ENCODE measurements at regions not wholly inside any gene's neighbourhood (a gene's known extent, or its start where the extent isn't known, plus 50 kb on each side); places are given as distances from the start of the nearest gene placed in this dataset.

- H3K27me3 Mint-ChIP-seq, result peaks cover 5% of the 10 kb centered on the region
- no peak overlapping the region for H3K4me3 Mint-ChIP-seq
- H3K4me1 Mint-ChIP-seq, result no peaks in the 10 kb centered on the region
- DNase-seq (ENCODE audit: low spot score in 2 of 2), result no peak
- H3K36me3 Mint-ChIP-seq, result no peaks in the 10 kb centered on the region
- H3K9me3 Mint-ChIP-seq, result no peaks in the 10 kb centered on the region
- no peak for ATAC-seq (ENCODE audit: low read depth)
- H3K27ac Mint-ChIP-seq, result no peak overlapping the region
Observed at GRCh38 chr16:66229651-66230050, 136.8 kb upstream of the CDH5 start.

- H3K27ac Mint-ChIP-seq, result no peak overlapping the region
- no peaks in the 10 kb centered on the region for H3K36me3 Mint-ChIP-seq
- no peak for DNase-seq (ENCODE audit: low spot score in 2 of 2)
- H3K9me3 Mint-ChIP-seq, result no peaks in the 10 kb centered on the region
- no peak overlapping the region for H3K4me3 Mint-ChIP-seq
- no peak for ATAC-seq (ENCODE audit: low read depth)
- H3K27me3 Mint-ChIP-seq, result peaks cover 5% of the 10 kb centered on the region
- H3K4me1 Mint-ChIP-seq, result no peaks in the 10 kb centered on the region
Observed at GRCh38 chr16:66228792-66229191, 137.7 kb upstream of the CDH5 start.

DNA sequence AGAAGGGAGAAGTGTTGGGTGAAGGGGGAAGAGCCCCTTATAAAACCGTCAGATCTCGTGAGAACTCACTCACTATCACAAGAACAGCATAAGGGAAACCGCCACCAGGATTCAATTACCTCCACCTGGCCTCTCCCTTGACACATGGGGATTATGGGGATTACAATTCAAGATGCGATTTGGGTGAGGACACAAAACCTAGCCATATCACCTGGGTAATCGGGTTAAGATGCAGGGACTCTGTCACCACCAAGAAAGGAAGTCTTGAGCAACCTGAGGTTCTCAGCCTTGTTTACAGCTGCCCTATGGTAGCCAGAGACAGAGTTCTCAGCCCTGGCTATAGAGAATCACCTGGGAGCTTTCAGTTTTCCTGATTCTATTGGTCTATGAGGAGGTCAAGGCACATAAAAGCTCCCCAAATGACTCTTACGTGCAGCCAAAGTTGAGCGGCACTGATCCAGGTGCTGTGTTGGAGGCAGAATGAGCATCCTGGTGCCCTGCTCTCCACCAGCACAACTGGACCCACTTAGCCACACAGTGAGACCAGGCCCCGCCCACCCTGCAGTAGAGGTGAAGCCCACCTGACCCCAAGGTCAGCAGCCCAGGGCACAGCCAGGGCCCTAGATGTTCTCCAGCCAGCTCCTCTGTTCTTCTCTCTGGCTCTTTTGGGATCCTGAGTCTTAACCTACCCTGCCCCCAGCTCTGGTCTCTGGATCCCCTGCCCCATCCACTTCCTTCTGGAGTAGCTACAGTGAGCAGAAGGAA lies 138.5 kb upstream of the CDH5 start:
- no peak overlapping the region for H3K27ac Mint-ChIP-seq
- no peaks in the 10 kb centered on the region for H3K9me3 Mint-ChIP-seq
- no peaks in the 10 kb centered on the region for H3K4me1 Mint-ChIP-seq
- DNase-seq (ENCODE audit: low spot score in 2 of 2) (no peak), ATAC-seq (ENCODE audit: low read depth) (no peak)
- no peak overlapping the region for H3K4me3 Mint-ChIP-seq
- peaks cover 8% of the 10 kb centered on the region for H3K27me3 Mint-ChIP-seq
- H3K36me3 Mint-ChIP-seq, result no peaks in the 10 kb centered on the region

DNA sequence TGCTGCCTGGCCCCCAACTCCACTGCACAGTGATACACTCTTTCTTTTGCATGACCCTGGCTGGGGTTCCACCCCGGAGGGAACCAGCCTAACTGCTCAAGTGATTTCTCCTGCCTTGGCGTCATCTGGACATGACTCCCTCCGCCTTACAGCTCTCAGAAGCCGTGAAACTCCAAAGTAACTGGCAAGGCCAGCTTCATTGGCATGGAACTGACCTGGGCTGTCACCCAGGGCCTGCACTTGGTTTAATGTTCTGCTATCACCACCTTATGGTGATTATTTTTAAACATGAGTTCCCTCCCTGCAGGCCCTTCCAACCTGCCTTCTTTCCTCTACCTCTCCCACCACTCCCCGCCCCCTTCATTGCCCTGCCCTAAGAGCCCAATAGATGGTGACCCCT lies 139.7 kb upstream of the CDH5 start:
- H3K4me1 Mint-ChIP-seq, result no peaks in the 10 kb centered on the region
- H3K27me3 Mint-ChIP-seq, result peaks cover 8% of the 10 kb centered on the region
- no peak overlapping the region for H3K27ac Mint-ChIP-seq
- DNase-seq (ENCODE audit: low spot score in 2 of 2), result no peak
- ATAC-seq (ENCODE audit: low read depth), result no peak
- no peak overlapping the region for H3K4me3 Mint-ChIP-seq
- H3K9me3 Mint-ChIP-seq, result no peaks in the 10 kb centered on the region
- no peaks in the 10 kb centered on the region for H3K36me3 Mint-ChIP-seq

GRCh38 chr16:66225696-66226095 lies 140.8 kb upstream of the CDH5 start:
- Mint-ChIP-seq H3K4me3 (no peak overlapping the region), H3K27me3 (peaks cover 5% of the 10 kb centered on the region), H3K4me1 (no peaks in the 10 kb centered on the region), H3K9me3 (no peaks in the 10 kb centered on the region), H3K27ac (no peak overlapping the region), H3K36me3 (no peaks in the 10 kb centered on the region)
- ATAC-seq (ENCODE audit: low read depth) (no peak), DNase-seq (ENCODE audit: low spot score in 2 of 2) (no peak)

- H3K36me3 Mint-ChIP-seq, result no peaks in the 10 kb centered on the region
- H3K27me3 Mint-ChIP-seq, result peaks cover 2% of the 10 kb centered on the region
- no peak overlapping the region for H3K4me3 Mint-ChIP-seq
- no peak overlapping the region for H3K27ac Mint-ChIP-seq
- DNase-seq (ENCODE audit: low spot score in 2 of 2) (no peak), ATAC-seq (ENCODE audit: low read depth) (no peak)
- H3K9me3 Mint-ChIP-seq, result no peaks in the 10 kb centered on the region
- H3K4me1 Mint-ChIP-seq, result no peaks in the 10 kb centered on the region
Observed at GRCh38 chr16:66224626-66225025, 141.9 kb upstream of the CDH5 start.

DNA sequence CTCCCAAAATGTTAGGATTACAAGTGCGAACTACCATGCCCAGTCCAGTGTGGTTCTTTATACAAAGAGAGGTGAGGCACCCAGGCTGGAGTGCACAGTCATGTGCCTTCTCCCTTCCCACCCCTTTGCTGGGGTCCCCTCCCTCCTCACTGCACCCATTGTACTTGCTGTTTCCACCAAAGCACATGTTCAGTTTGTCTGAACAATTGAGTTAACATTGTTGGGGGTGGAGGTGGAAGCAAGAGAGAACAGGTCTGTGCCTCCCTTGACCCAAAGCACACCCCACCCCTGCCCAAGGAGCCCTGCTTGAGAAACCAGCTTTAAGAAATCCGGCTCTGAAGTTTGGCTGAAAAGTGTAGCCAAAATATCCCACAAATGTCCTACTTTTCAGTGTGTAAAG lies 142.3 kb upstream of the CDH5 start:
- Mint-ChIP-seq H3K27me3 (peaks cover 5% of the 10 kb centered on the region), H3K36me3 (no peaks in the 10 kb centered on the region)

DNA sequence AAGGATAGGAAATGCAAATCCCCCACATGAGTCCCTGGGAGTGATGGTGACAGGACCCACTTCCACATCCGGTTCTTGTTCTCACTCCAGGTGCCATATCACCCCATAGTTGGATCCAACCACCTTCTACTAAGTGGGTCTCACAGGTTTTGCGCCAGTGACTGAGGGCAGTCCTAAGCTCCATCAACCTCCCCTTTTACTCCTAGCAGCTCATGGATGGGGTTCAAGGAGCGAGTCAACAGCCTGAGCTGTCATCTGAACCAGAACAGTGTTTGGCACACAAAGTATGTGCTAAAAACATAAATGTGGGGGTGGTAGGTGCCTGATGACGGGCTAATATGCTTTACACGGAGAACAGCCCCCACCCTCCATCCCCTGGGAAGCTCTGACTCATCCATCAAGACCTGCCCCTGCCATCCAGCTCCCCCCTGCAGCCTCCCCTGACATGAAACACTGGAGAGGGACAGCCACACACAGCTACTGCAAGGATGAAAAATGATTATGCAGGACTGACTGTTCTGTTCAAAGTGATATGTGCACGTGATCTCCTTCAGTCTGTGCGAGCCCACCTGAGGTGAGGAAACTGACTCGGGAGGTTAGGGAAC lies 143.2 kb upstream of the CDH5 start:
- ATAC-seq (ENCODE audit: low read depth) (no peak), DNase-seq (ENCODE audit: low spot score in 2 of 2) (no peak)
- no peaks in the 10 kb centered on the region for H3K9me3 Mint-ChIP-seq
- H3K4me1 Mint-ChIP-seq, result no peaks in the 10 kb centered on the region
- H3K27ac Mint-ChIP-seq, result no peak overlapping the region
- H3K4me3 Mint-ChIP-seq, result no peak overlapping the region
- peaks cover 9% of the 10 kb centered on the region for H3K27me3 Mint-ChIP-seq
- H3K36me3 Mint-ChIP-seq, result no peaks in the 10 kb centered on the region

More for the DNA sequence above, 142.3 kb upstream of the CDH5 start:
- DNase-seq (ENCODE audit: low spot score in 2 of 2) (no peak), ATAC-seq (ENCODE audit: low read depth) (no peak)
- Mint-ChIP-seq H3K4me3 (no peak overlapping the region), H3K4me1 (no peaks in the 10 kb centered on the region), H3K27ac (no peak overlapping the region), H3K9me3 (no peaks in the 10 kb centered on the region)

GRCh38 chr16:66222756-66223155 lies 143.7 kb upstream of the CDH5 start:
- Mint-ChIP-seq H3K4me3 (no peak overlapping the region), H3K9me3 (no peaks in the 10 kb centered on the region), H3K4me1 (no peaks in the 10 kb centered on the region), H3K36me3 (no peaks in the 10 kb centered on the region), H3K27ac (no peak overlapping the region), H3K27me3 (peaks cover 9% of the 10 kb centered on the region)
- ATAC-seq (ENCODE audit: low read depth), result no peak
- no peak for DNase-seq (ENCODE audit: low spot score in 2 of 2)

- Mint-ChIP-seq H3K36me3 (no peaks in the 10 kb centered on the region), H3K27me3 (peaks cover 12% of the 10 kb centered on the region), H3K4me3 (no peak overlapping the region), H3K9me3 (no peaks in the 10 kb centered on the region), H3K4me1 (no peaks in the 10 kb centered on the region), H3K27ac (no peak overlapping the region)
- ATAC-seq (ENCODE audit: low read depth) (no peak), DNase-seq (ENCODE audit: low spot score in 2 of 2) (no peak)
Observed at GRCh38 chr16:66220702-66221101, 145.8 kb upstream of the CDH5 start.

GRCh38 chr16:66219491-66219890 lies 147.0 kb upstream of the CDH5 start:
- no peak for ATAC-seq (ENCODE audit: low read depth)
- no peaks in the 10 kb centered on the region for H3K36me3 Mint-ChIP-seq
- H3K9me3 Mint-ChIP-seq, result no peaks in the 10 kb centered on the region
- no peak overlapping the region for H3K4me3 Mint-ChIP-seq
- DNase-seq (ENCODE audit: low spot score in 2 of 2), result no peak
- H3K27me3 Mint-ChIP-seq, result peaks cover 12% of the 10 kb centered on the region
- no peak overlapping the region for H3K27ac Mint-ChIP-seq
- no peaks in the 10 kb centered on the region for H3K4me1 Mint-ChIP-seq

DNA sequence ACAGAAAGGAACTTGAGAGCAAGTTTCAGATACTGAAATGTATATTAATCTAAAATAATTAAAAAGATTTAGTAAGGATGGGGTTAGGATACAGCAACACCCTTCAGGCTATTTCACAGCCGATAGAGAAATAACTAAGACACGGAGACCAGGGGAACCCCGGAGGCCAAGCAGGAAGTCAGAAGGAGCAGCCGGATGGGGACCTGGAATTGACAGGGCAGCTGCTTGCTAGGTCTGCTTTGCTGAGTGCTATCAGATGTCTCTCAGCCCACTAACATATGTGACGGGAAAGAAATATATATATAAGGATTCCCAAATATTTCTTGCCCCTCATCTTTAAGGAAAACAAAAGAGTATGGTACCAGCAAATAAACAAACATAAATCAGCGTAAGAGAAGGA lies 154.1 kb upstream of the CDH5 start:
- no peak overlapping the region for H3K27ac Mint-ChIP-seq
- H3K4me1 Mint-ChIP-seq, result no peaks in the 10 kb centered on the region
- H3K4me3 Mint-ChIP-seq, result no peak overlapping the region
- no peaks in the 10 kb centered on the region for H3K36me3 Mint-ChIP-seq
- DNase-seq (ENCODE audit: low spot score in 2 of 2), result no peak
- peaks cover 10% of the 10 kb centered on the region for H3K27me3 Mint-ChIP-seq
- no peaks in the 10 kb centered on the region for H3K9me3 Mint-ChIP-seq
- no peak for ATAC-seq (ENCODE audit: low read depth)

DNA sequence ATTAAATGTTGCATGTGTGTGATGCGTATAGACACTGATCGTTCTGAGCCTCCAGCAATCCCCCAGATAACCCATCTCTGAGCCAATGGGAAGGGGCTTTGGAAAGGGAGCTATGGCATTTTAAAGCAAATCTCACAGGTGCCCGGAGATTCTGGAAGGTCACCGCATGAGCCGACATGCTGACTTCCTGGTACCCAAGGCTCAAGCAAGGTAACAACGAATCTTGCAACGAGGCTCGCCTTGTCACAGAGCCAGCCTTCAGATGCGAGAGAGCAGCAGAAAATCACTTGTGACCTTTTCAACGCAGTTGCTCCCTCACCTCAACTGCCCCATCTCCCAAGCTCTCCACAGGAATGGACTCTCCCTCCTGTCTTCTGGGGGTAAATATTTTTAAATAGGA lies 154.8 kb upstream of the CDH5 start:
- Mint-ChIP-seq H3K27me3 (peaks cover 9% of the 10 kb centered on the region), H3K4me3 (no peak overlapping the region), H3K4me1 (no peaks in the 10 kb centered on the region), H3K27ac (no peak overlapping the region), H3K36me3 (no peaks in the 10 kb centered on the region), H3K9me3 (no peaks in the 10 kb centered on the region)
- DNase-seq (ENCODE audit: low spot score in 2 of 2), result no peak
- no peak for ATAC-seq (ENCODE audit: low read depth)

DNA sequence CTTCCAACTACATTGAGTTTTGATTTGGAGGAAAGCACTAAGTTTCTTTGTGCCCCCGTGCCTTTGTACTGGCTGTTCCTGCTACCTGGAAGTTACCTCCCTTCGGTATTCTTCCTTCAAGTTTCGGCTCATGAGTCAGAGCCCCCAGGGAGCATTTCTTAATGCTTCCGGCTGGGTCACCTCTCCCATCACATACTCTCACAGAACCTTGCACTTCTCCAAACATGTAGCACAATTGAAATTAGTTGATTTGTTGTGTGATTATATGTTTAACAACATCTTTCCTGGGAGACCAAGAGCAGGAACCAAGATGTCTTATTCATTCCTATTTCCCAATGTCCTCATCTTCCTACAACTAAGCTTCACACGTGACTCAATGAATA lies 158.6 kb upstream of the CDH5 start:
- H3K9me3 Mint-ChIP-seq, result no peaks in the 10 kb centered on the region
- H3K4me3 Mint-ChIP-seq, result no peak overlapping the region
- no peaks in the 10 kb centered on the region for H3K4me1 Mint-ChIP-seq
- DNase-seq (ENCODE audit: low spot score in 2 of 2) (no peak), ATAC-seq (ENCODE audit: low read depth) (no peak)
- H3K36me3 Mint-ChIP-seq, result no peaks in the 10 kb centered on the region
- H3K27me3 Mint-ChIP-seq, result peaks cover 10% of the 10 kb centered on the region
- H3K27ac Mint-ChIP-seq, result no peak overlapping the region
